BLaER1 treated with 17β-estradiol and CSF1 and Interleukin-3, amounts not matched to agents 10 nM and 100 nM (cell line): ENCODE measurements at regions not wholly inside any gene's neighbourhood (a gene's known extent, or its start where the extent isn't known, plus 50 kb on each side); places are given as distances from the start of the nearest gene placed in this dataset.
"Not testable (repeated sequence)": the region's sequence is repeated elsewhere in the genome, so short reads cannot be mapped to it uniquely, and the experiment has no call there.

Source experiments
- H3K27ac ChIP-seq, 11 experiments: shearing (Covaris generic); formaldehyde crosslinking; 2 replicates each; pipeline ENCODE4 v1.8.1; 2022
- H3K27me3 ChIP-seq, 11 experiments: shearing (Covaris generic); formaldehyde crosslinking; 2 replicates each; pipeline ENCODE4 v1.8.1; 2022
- H3K36me3 ChIP-seq, 11 experiments: shearing (Covaris generic); formaldehyde crosslinking; 2 replicates each; pipeline ENCODE4 v1.8.1; 2022
- H3K4me1 ChIP-seq, 10 experiments: shearing (Covaris generic); formaldehyde crosslinking; 2 replicates each; pipeline ENCODE4 v1.8.1; 2022
- H3K4me2 ChIP-seq, 11 experiments: shearing (Covaris generic); formaldehyde crosslinking; 2 replicates each; pipeline ENCODE4 v1.8.1; 2022
- H3K4me3 ChIP-seq, 10 experiments: shearing (Covaris generic); formaldehyde crosslinking; 2 replicates each; pipeline ENCODE4 v1.8.1; 2022
- H3K9ac ChIP-seq, 11 experiments: shearing (Covaris generic); formaldehyde crosslinking; 2 replicates each; pipeline ENCODE4 v1.8.1; 2022
- H3K9me3 ChIP-seq, 11 experiments: shearing (Covaris generic); formaldehyde crosslinking; replicated peaks in 1 of 11; 2 replicates each; pipeline ENCODE4 v1.8.1; 2022
- H4K20me1 ChIP-seq, 11 experiments: shearing (Covaris generic); formaldehyde crosslinking; 2 replicates each; pipeline ENCODE4 v1.8.1; 2022
- Cebpa-rat ChIP-seq, 11 experiments: shearing (Covaris generic); IDR thresholded peaks; 2 replicates each; pipeline ENCODE4 v1.8.1; 2022

DNA sequence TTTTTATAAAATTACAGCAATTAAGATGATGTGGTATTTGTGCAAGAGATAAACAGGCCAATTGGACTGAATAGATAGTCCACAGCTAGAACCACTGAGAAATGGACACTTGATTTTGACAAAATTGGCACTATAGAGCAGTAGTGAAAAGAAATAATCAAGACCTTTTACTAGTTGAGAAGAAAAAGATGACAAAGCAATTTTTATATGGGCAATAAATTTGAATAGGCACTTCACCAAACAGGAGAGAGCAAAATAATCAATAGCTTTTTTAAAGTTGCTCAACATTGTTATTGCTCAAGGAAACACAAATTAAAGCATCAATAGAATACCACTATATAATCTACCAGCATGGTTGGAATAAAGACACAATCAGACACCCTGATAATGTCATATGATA is 193.5 kb upstream of the FTMT start:
- no peaks in the 10 kb centered on the region for H3K4me1 ChIP-seq
- no peaks in the 10 kb centered on the region for H4K20me1 ChIP-seq
- no peaks in the 10 kb centered on the region for H3K36me3 ChIP-seq
- no peak overlapping the region for H3K4me3 ChIP-seq
- no peaks in the 10 kb centered on the region for H3K27me3 ChIP-seq
- H3K9me3 ChIP-seq, result peaks cover 0 to 8% (median 0%) of the 10 kb centered on the region in 11 experiments; a peak in 2 of 22 replicates
- no peak overlapping the region for H3K27ac ChIP-seq
- H3K4me2 ChIP-seq, result no peak overlapping the region
- no peak overlapping the region for H3K9ac ChIP-seq
- no peak for TF ChIP-seq Cebpa-rat (IDR thresholded peaks at IDR 0.05)

DNA sequence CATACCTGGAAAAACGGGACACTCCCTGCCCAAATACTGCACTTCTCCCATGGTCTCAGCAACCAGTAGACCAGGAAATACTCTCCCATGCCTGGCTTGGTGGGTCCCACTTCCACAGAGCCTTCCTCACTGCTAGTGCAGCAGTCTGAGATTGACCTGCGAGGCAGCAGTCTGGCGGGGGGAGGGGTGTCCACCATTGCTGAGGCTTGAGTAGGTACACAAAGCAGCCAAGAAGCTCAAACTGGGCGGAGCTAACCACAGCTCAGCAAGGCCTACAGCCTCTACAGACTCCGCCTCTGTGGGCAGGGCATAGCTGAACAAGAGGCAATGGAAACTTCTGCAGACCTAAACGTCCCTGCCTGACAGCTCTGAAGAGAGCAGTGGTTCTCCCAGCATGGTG is 191.5 kb upstream of the FTMT start:
- Histone ChIP-seq H3K27ac (no peak overlapping the region), H3K36me3 (no peaks in the 10 kb centered on the region), H4K20me1 (no peaks in the 10 kb centered on the region), H3K4me1 (no peaks in the 10 kb centered on the region), H3K9ac (no peak overlapping the region), H3K4me2 (no peak overlapping the region), H3K4me3 (no peak overlapping the region), H3K9me3 (peaks cover 0 to 10% (median 0%) of the 10 kb centered on the region in 11 experiments; a peak in 6 of 22 replicates), H3K27me3 (no peaks in the 10 kb centered on the region)
- no peak for TF ChIP-seq Cebpa-rat (IDR thresholded peaks at IDR 0.05)

DNA sequence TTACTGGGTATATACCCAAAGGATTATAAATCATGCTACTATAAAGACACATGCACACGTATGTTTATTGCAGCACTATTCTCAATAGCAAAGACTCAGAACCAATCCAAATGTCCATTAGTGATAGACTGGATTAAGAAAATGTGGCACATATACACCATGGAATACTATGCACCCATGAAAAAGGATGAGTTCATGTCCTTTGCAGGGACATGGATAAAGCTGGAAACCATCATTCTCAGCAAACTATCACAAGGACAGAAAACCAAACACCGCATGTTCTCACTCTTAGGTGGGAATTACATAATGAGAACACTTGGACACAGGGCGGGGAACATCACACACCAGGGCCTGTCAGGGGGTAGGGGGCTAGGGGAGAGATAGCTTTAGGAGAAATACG is 186.1 kb upstream of the FTMT start:
- H3K27me3 ChIP-seq, H3K4me2 ChIP-seq, H3K4me3 ChIP-seq, H3K9ac ChIP-seq, H4K20me1 ChIP-seq, H3K27ac ChIP-seq, H3K4me1 ChIP-seq, H3K36me3 ChIP-seq: not testable (repeated sequence)
- peaks cover 0 to 17% (median 0%) of the 10 kb centered on the region in 11 experiments; a peak in 6 of 22 replicates for H3K9me3 ChIP-seq

DNA sequence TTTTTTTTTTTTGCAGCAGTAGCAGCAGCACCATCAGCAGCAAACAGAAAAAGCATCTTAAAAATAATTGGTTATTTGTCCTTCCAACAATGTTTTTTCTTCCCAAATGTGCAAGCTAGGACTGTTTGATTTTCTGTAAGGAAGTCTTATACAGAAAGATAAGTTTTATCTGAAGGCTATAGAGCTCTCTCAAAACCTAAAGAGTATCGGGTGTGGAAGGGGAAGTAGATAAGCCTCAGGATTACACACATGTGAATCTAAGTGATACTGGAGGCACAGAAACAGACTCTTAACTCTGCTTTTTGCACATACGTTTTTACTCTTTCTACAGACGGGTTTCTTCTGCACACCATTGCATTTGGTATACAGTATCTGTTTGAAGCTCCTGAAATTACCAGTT is 184.4 kb upstream of the FTMT start:
- Histone ChIP-seq H3K4me2 (no peak overlapping the region), H3K4me3 (no peak overlapping the region), H3K9me3 (peaks cover 0 to 17% (median 0%) of the 10 kb centered on the region in 11 experiments; a peak in 5 of 22 replicates), H3K4me1 (no peaks in the 10 kb centered on the region), H3K27ac (no peak overlapping the region), H3K9ac (no peak overlapping the region), H3K27me3 (no peaks in the 10 kb centered on the region), H3K36me3 (no peaks in the 10 kb centered on the region), H4K20me1 (no peaks in the 10 kb centered on the region)
- no peak for TF ChIP-seq Cebpa-rat (IDR thresholded peaks at IDR 0.05)

DNA sequence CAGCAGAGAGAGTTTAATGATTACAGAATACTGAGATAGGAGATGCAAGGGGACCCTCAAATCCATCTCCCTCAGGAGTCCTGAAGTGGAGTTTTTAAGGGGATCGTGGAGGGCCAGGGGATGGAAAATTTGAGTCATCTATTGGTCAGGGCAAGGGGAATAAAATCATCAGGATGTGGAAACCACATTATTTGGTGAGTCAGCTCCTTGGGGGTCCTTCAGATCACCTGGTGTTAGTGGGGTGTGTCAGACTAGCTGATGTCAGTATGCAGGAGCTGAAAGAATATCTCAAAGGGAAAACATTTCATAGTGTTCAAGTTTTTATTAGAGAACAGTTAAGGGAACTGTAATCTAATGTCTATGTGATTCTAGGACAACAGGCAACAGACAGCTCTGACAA is 183.0 kb upstream of the FTMT start:
- no peak overlapping the region for H3K9ac ChIP-seq
- TF ChIP-seq Cebpa-rat (IDR thresholded peaks at IDR 0.05), result no peak
- peaks cover 0 to 17% (median 0%) of the 10 kb centered on the region in 11 experiments; a peak in 5 of 22 replicates for H3K9me3 ChIP-seq
- no peaks in the 10 kb centered on the region for H3K4me1 ChIP-seq
- H3K36me3 ChIP-seq, result no peaks in the 10 kb centered on the region
- no peak overlapping the region for H3K4me2 ChIP-seq
- no peak overlapping the region for H3K27ac ChIP-seq
- no peaks in the 10 kb centered on the region for H4K20me1 ChIP-seq
- no peaks in the 10 kb centered on the region for H3K27me3 ChIP-seq
- H3K4me3 ChIP-seq, result no peak overlapping the region

DNA sequence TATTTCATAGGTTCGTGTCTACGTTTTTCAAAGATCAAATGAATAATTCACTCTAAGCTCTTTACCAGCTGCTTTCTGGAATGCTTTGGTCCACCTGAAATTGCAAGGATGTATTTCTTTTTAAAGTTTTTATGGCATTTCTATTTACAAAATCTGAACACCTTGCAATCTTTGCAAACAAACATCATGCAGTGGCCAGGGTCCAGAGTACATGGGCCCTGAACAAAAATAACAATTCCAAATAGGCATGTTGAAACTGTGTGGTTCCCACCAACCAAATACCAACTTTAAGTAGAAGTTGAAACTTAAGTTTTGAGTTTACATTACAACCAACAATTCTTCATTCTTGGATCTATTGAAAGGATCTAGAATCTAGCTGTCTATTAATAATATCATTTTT is 180.1 kb upstream of the FTMT start:
- no peaks in the 10 kb centered on the region for H4K20me1 ChIP-seq
- H3K36me3 ChIP-seq, result no peaks in the 10 kb centered on the region
- no peak overlapping the region for H3K4me2 ChIP-seq
- H3K9ac ChIP-seq, result no peak overlapping the region
- no peaks in the 10 kb centered on the region for H3K27me3 ChIP-seq
- no peak overlapping the region for H3K27ac ChIP-seq
- H3K4me3 ChIP-seq, result no peak overlapping the region
- H3K9me3 ChIP-seq, result no peaks in the 10 kb centered on the region
- no peak for TF ChIP-seq Cebpa-rat (IDR thresholded peaks at IDR 0.05)
- peaks cover 0 to 7% (median 0%) of the 10 kb centered on the region in 10 experiments; a peak in 3 of 20 replicates for H3K4me1 ChIP-seq

DNA sequence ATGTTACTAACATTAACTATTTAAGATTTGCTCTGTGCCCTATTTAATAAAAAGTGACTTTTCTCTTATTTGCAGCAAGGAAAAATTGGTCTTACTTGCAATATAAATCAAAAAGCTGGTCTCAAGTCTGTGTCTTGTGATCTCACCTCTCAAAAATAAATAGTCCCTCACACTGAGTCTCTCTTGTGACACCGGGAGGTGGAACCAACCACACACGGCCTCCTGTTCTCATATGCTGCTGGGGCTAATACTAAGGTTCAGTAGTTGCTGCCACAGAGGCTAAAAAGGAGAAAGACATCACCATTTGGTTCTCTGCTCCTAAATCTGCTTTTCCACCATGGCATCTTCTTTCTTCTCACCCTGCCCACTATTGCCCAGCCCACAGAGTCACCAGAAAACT is 175.8 kb upstream of the FTMT start:
- Histone ChIP-seq H3K9me3 (peaks cover 0 to 10% (median 0%) of the 10 kb centered on the region in 11 experiments; a peak in 3 of 22 replicates), H3K4me2 (peak overlapping the region in 1 of 11 experiments; percentile 41; a peak in 1 of 22 replicates), H3K4me1 (peaks cover 0 to 12% (median 0%) of the 10 kb centered on the region in 10 experiments; a peak in 3 of 20 replicates), H3K4me3 (no peak overlapping the region), H3K27ac (no peak overlapping the region), H3K9ac (no peak overlapping the region), H4K20me1 (no peaks in the 10 kb centered on the region), H3K36me3 (no peaks in the 10 kb centered on the region), H3K27me3 (no peaks in the 10 kb centered on the region)
- TF ChIP-seq Cebpa-rat (IDR thresholded peaks at IDR 0.05), result no peak

DNA sequence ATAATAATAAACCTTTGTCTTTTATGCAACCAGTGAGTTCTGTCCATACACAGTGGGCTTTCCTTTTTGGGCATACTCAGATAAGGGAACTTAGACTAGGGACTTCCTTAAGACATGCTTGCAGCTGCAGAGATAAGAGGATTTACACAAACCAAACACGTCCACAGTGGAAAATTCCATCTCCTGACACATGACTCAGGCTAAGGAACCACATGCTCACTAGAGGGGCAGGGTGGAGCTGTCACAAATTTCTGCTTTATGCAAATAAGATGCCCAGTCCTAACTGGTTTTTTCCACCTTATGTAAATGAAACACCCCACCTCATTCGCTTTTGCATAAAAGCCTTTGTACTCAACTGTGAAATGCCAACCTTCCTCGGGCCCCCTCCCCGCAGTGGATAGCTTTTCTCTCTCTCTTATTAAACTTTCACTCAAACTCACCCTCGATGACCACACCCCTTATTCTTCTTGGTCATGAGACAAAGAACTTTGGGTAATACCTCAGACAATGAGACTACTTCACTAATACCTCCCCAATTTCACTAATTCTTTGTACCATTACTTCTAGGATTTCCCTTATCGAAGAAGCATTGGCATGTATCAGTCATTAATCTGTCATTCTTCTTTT is 170.3 kb upstream of the FTMT start:
- no peaks in the 10 kb centered on the region for H3K36me3 ChIP-seq
- TF ChIP-seq Cebpa-rat (IDR thresholded peaks at IDR 0.05), result no peak
- H3K9ac ChIP-seq, result no peak overlapping the region

DNA sequence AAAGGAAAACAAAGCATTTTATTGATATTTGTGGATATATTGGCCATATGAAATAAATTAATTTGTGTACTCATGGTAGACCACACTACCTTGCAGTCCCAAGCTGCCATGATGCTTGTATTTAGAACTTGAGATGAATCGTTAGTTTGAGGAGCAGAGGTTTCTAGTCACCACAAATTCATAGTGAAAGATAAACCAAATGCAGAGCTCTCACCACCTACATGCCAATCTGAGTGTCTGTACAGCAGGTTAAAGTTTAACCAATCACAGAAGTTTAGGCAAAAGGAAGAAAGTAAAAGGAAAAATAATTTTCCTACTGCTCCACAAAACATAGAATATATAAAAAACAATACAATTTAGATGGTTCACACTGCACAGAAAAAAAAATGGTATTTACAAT is 163.6 kb upstream of the FTMT start:
- no peak for TF ChIP-seq Cebpa-rat (IDR thresholded peaks at IDR 0.05)
- Histone ChIP-seq H3K4me1 (peaks cover 0 to 7% (median 0%) of the 10 kb centered on the region in 10 experiments; a peak in 3 of 20 replicates), H3K9me3 (no peaks in the 10 kb centered on the region), H3K9ac (no peak overlapping the region), H4K20me1 (no peaks in the 10 kb centered on the region), H3K27ac (no peak overlapping the region), H3K27me3 (no peaks in the 10 kb centered on the region), H3K4me2 (no peak overlapping the region), H3K4me3 (no peak overlapping the region), H3K36me3 (no peaks in the 10 kb centered on the region)

More for the DNA sequence above, 170.3 kb upstream of the FTMT start:
- Histone ChIP-seq H3K27ac (peak overlapping the region in 2 of 11 experiments; percentile 43 to 60; a peak in 4 of 22 replicates), H3K9me3 (peaks cover 5 to 25% (median 11%) of the 10 kb centered on the region in 11 experiments; a peak in 18 of 22 replicates), H3K27me3 (no peaks in the 10 kb centered on the region), H3K4me1 (peaks cover 0 to 31% (median 0%) of the 10 kb centered on the region in 10 experiments; a peak in 4 of 20 replicates), H3K4me2 (peak overlapping the region in 1 of 11 experiments; percentile 0; a peak in 1 of 22 replicates), H3K4me3 (no peak overlapping the region), H4K20me1 (no peaks in the 10 kb centered on the region)

DNA sequence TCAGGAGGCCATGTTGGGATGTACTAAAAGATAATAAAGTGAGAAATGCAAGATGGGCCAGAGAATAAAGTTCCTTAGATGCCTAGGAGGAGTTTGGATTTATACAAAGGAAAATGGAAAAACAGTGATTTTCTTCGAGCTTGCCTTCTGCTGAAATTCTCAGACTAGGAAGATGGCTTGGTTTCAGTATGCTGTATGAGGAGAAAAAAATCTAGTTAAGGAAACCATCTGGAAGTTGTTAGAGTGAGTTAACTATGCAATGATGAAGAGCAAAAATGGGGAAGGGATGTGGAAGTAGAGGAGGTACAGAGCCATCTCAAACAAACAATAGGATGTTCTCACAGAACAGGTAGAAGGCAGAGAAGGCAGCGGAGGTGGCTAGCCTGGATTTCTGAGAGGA is 162.9 kb upstream of the FTMT start:
- Histone ChIP-seq H4K20me1 (no peaks in the 10 kb centered on the region), H3K4me2 (no peak overlapping the region), H3K27me3 (no peaks in the 10 kb centered on the region), H3K27ac (no peak overlapping the region), H3K4me3 (no peak overlapping the region), H3K36me3 (no peaks in the 10 kb centered on the region), H3K4me1 (peaks cover 0 to under 1% (median 0%) of the 10 kb centered on the region in 10 experiments; a peak in 3 of 20 replicates), H3K9ac (no peak overlapping the region), H3K9me3 (no peaks in the 10 kb centered on the region)
- no peak for TF ChIP-seq Cebpa-rat (IDR thresholded peaks at IDR 0.05)
